ENCODE measurements at regions not wholly inside any gene's neighbourhood (a gene's known extent, or its start where the extent isn't known, plus 50 kb on each side); places are given as distances from the start of the nearest gene placed in this dataset.

GRCh38 chr21:37986751-37987399 lies 70.6 kb upstream of the KCNJ6 start:
- H3K27me3 ChIP-seq (ENCODE audit: control insufficient read depth in 5 of 5, insufficient read depth in 4 of 5, low read length in 5 of 5), result peaks cover 0 to 6% (median 2%) of the 10 kb centered on the region in 5 donors
- H3K4me1 ChIP-seq (ENCODE audit: control insufficient read depth in 5 of 5, insufficient read depth in 5 of 5, low read length in 5 of 5), result no peaks in the 10 kb centered on the region
- no peak overlapping the region for H3K4me3 ChIP-seq (ENCODE audit: low read depth in 1 of 5, low read length in 5 of 5)
- H3K9ac ChIP-seq (ENCODE audit: low read length in 5 of 5), result no peak overlapping the region
- no peaks in the 10 kb centered on the region for H3K36me3 ChIP-seq (ENCODE audit: control insufficient read depth in 5 of 5, insufficient read depth in 5 of 5, low read length in 5 of 5)
- no peaks in the 10 kb centered on the region for H3K9me3 ChIP-seq (ENCODE audit: control insufficient read depth in 5 of 5, low read length in 5 of 5)
- no peak overlapping the region for H3K27ac ChIP-seq (ENCODE audit: low read depth, low read length)

DNA sequence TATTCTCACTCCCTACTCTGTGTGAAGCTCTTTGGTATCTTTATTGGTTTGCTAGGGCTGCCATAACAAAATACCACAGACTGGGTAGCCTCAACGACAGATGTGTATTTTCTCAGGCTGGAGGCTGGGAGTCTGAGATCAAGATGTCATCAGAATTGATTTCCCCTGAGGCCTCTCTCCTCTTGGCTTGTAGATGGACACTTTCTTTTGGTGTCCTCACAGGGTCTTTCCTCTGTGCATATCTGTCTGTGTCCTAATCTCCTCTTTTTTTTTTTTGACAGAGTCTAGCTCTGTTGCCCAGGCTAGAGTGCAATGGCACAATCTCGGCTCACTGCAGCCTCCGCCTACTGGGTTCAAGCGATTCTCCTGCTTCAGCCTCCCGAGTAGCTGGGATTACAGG lies 71.4 kb upstream of the KCNJ6 start:
- Histone ChIP-seq H3K4me3 (ENCODE audit: low read depth in 1 of 5, low read length in 5 of 5) (no peak overlapping the region), H3K9me3 (ENCODE audit: control insufficient read depth in 5 of 5, low read length in 5 of 5) (no peaks in the 10 kb centered on the region), H3K27ac (ENCODE audit: low read depth, low read length) (no peak overlapping the region), H3K36me3 (ENCODE audit: control insufficient read depth in 5 of 5, insufficient read depth in 5 of 5, low read length in 5 of 5) (no peaks in the 10 kb centered on the region), H3K4me1 (ENCODE audit: control insufficient read depth in 5 of 5, insufficient read depth in 5 of 5, low read length in 5 of 5) (no peaks in the 10 kb centered on the region), H3K27me3 (ENCODE audit: control insufficient read depth in 5 of 5, insufficient read depth in 4 of 5, low read length in 5 of 5) (peaks cover 0 to 6% (median 2%) of the 10 kb centered on the region in 5 donors), H3K9ac (ENCODE audit: low read length in 5 of 5) (no peak overlapping the region)

GRCh38 chr21:37993071-37993470 lies 76.8 kb upstream of the KCNJ6 start:
- Histone ChIP-seq H3K4me1 (ENCODE audit: control insufficient read depth in 5 of 5, insufficient read depth in 5 of 5, low read length in 5 of 5) (no peaks in the 10 kb centered on the region), H3K27me3 (ENCODE audit: control insufficient read depth in 5 of 5, insufficient read depth in 4 of 5, low read length in 5 of 5) (no peaks in the 10 kb centered on the region), H3K9ac (ENCODE audit: low read length in 5 of 5) (no peak overlapping the region), H3K9me3 (ENCODE audit: control insufficient read depth in 5 of 5, low read length in 5 of 5) (no peaks in the 10 kb centered on the region), H3K36me3 (ENCODE audit: control insufficient read depth in 5 of 5, insufficient read depth in 5 of 5, low read length in 5 of 5) (no peaks in the 10 kb centered on the region), H3K27ac (ENCODE audit: low read depth, low read length) (no peak overlapping the region), H3K4me3 (ENCODE audit: low read depth in 1 of 5, low read length in 5 of 5) (no peak overlapping the region)

DNA sequence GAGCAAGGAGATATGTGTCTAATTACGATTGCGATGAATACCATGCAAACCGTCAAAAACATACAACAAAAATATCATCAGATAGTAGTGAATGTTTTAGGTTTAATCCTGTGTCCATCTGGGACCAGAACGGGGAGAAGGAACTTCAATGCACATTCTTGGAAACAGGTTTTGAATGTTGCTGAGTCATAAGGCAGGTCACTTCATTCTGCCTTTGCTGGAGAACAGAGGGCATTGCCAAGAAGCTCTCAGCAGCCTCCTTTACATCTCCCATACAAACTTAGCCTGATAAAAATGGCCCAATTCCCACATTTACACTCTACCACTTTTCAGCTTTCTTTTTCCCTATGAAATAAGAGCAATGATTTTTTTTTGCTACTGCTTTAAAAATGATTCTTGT lies 78.0 kb upstream of the KCNJ6 start:
- H3K27ac ChIP-seq (ENCODE audit: low read depth, low read length), result no peak overlapping the region
- no peak overlapping the region for H3K9ac ChIP-seq (ENCODE audit: low read length in 5 of 5)
- H3K27me3 ChIP-seq (ENCODE audit: control insufficient read depth in 5 of 5, insufficient read depth in 4 of 5, low read length in 5 of 5), result no peaks in the 10 kb centered on the region
- H3K4me3 ChIP-seq (ENCODE audit: low read depth in 1 of 5, low read length in 5 of 5), result no peak overlapping the region
- no peaks in the 10 kb centered on the region for H3K4me1 ChIP-seq (ENCODE audit: control insufficient read depth in 5 of 5, insufficient read depth in 5 of 5, low read length in 5 of 5)
- H3K9me3 ChIP-seq (ENCODE audit: control insufficient read depth in 5 of 5, low read length in 5 of 5), result no peaks in the 10 kb centered on the region
- H3K36me3 ChIP-seq (ENCODE audit: control insufficient read depth in 5 of 5, insufficient read depth in 5 of 5, low read length in 5 of 5), result no peaks in the 10 kb centered on the region

- Histone ChIP-seq H3K4me3 (ENCODE audit: low read depth in 1 of 5, low read length in 5 of 5) (no peak overlapping the region), H3K27me3 (ENCODE audit: control insufficient read depth in 5 of 5, insufficient read depth in 4 of 5, low read length in 5 of 5) (peaks cover 0 to 5% (median 0%) of the 10 kb centered on the region in 5 donors), H3K36me3 (ENCODE audit: control insufficient read depth in 5 of 5, insufficient read depth in 5 of 5, low read length in 5 of 5) (no peaks in the 10 kb centered on the region), H3K4me1 (ENCODE audit: control insufficient read depth in 5 of 5, insufficient read depth in 5 of 5, low read length in 5 of 5) (no peaks in the 10 kb centered on the region), H3K9ac (ENCODE audit: low read length in 5 of 5) (no peak overlapping the region), H3K27ac (ENCODE audit: low read depth, low read length) (no peak overlapping the region), H3K9me3 (ENCODE audit: control insufficient read depth in 5 of 5, low read length in 5 of 5) (peaks cover 0 to 3% (median 0%) of the 10 kb centered on the region in 5 donors)
These were observed 96.4 kb upstream of the KCNJ6 start for GRCh38 chr21:38012672-38013071.

- no peaks in the 10 kb centered on the region for H3K4me1 ChIP-seq (ENCODE audit: control insufficient read depth in 5 of 5, insufficient read depth in 5 of 5, low read length in 5 of 5)
- no peaks in the 10 kb centered on the region for H3K9me3 ChIP-seq (ENCODE audit: control insufficient read depth in 5 of 5, low read length in 5 of 5)
- no peak overlapping the region for H3K4me3 ChIP-seq (ENCODE audit: low read depth in 1 of 5, low read length in 5 of 5)
- H3K36me3 ChIP-seq (ENCODE audit: control insufficient read depth in 5 of 5, insufficient read depth in 5 of 5, low read length in 5 of 5), result no peaks in the 10 kb centered on the region
- no peak overlapping the region for H3K9ac ChIP-seq (ENCODE audit: low read length in 5 of 5)
- H3K27me3 ChIP-seq (ENCODE audit: control insufficient read depth in 5 of 5, insufficient read depth in 4 of 5, low read length in 5 of 5), result peaks cover 0 to 5% (median 0%) of the 10 kb centered on the region in 5 donors
- no peak overlapping the region for H3K27ac ChIP-seq (ENCODE audit: low read depth, low read length)
These were observed 97.5 kb upstream of the KCNJ6 start for GRCh38 chr21:38013741-38014140.

- Histone ChIP-seq H3K4me3 (ENCODE audit: low read depth in 1 of 5, low read length in 5 of 5) (no peak overlapping the region), H3K9me3 (ENCODE audit: control insufficient read depth in 5 of 5, low read length in 5 of 5) (no peaks in the 10 kb centered on the region), H3K36me3 (ENCODE audit: control insufficient read depth in 5 of 5, insufficient read depth in 5 of 5, low read length in 5 of 5) (no peaks in the 10 kb centered on the region), H3K27ac (ENCODE audit: low read depth, low read length) (no peak overlapping the region), H3K27me3 (ENCODE audit: control insufficient read depth in 5 of 5, insufficient read depth in 4 of 5, low read length in 5 of 5) (peaks cover 0 to 3% (median 0%) of the 10 kb centered on the region in 5 donors), H3K4me1 (ENCODE audit: control insufficient read depth in 5 of 5, insufficient read depth in 5 of 5, low read length in 5 of 5) (no peaks in the 10 kb centered on the region), H3K9ac (ENCODE audit: low read length in 5 of 5) (no peak overlapping the region)
These were observed 98.0 kb upstream of the KCNJ6 start for GRCh38 chr21:38014298-38014697.

DNA sequence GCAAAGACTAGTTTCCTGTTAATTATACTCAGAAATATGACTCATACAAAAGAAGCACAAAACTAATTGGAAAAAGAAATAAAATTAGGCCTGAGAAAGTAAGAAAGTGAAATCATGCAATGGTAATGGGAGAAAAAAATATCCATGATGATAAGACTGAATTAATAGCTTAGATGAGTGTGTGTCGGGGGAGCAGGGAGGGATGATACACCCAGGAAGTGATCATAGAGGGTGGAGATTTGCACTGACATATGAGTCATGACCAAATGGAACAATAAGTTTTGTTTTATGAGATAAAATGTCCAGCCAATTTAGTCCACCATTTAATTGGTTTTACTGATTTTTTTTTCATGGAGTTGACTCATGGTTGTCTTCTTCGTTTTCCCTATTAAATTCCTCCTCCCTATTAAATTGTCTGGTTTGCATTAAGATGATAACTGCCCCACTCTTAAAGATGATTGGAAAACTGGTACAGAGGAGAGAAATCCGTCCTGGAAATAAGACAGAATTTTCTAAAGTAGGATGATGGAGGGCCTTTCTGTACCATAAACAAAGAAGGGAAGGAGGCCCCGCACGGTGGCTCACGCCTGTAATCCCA lies 111.7 kb upstream of the KCNJ6 start:
- H3K36me3 ChIP-seq (ENCODE audit: control insufficient read depth in 5 of 5, insufficient read depth in 5 of 5, low read length in 5 of 5), result no peaks in the 10 kb centered on the region
- no peaks in the 10 kb centered on the region for H3K4me1 ChIP-seq (ENCODE audit: control insufficient read depth in 5 of 5, insufficient read depth in 5 of 5, low read length in 5 of 5)
- H3K9ac ChIP-seq (ENCODE audit: low read length in 5 of 5), result no peak overlapping the region
- no peaks in the 10 kb centered on the region for H3K9me3 ChIP-seq (ENCODE audit: control insufficient read depth in 5 of 5, low read length in 5 of 5)
- no peak overlapping the region for H3K27ac ChIP-seq (ENCODE audit: low read depth, low read length)
- no peak overlapping the region for H3K4me3 ChIP-seq (ENCODE audit: low read depth in 1 of 5, low read length in 5 of 5)
- H3K27me3 ChIP-seq (ENCODE audit: control insufficient read depth in 5 of 5, insufficient read depth in 4 of 5, low read length in 5 of 5), result peaks cover 0 to 6% (median 0%) of the 10 kb centered on the region in 5 donors

GRCh38 chr21:38032082-38032801 lies 116.0 kb upstream of the KCNJ6 start:
- no peak overlapping the region for H3K4me3 ChIP-seq (ENCODE audit: low read depth in 1 of 5, low read length in 5 of 5)

GRCh38 chr21:38036016-38036415 lies 119.8 kb upstream of the KCNJ6 start:
- Histone ChIP-seq H3K4me3 (ENCODE audit: low read depth in 1 of 5, low read length in 5 of 5) (no peak overlapping the region), H3K9ac (ENCODE audit: low read length in 5 of 5) (no peak overlapping the region), H3K9me3 (ENCODE audit: control insufficient read depth in 5 of 5, low read length in 5 of 5) (no peaks in the 10 kb centered on the region), H3K4me1 (ENCODE audit: control insufficient read depth in 5 of 5, insufficient read depth in 5 of 5, low read length in 5 of 5) (no peaks in the 10 kb centered on the region), H3K27ac (ENCODE audit: low read depth, low read length) (no peak overlapping the region), H3K27me3 (ENCODE audit: control insufficient read depth in 5 of 5, insufficient read depth in 4 of 5, low read length in 5 of 5) (peaks cover 0 to 5% (median 0%) of the 10 kb centered on the region in 5 donors), H3K36me3 (ENCODE audit: control insufficient read depth in 5 of 5, insufficient read depth in 5 of 5, low read length in 5 of 5) (no peaks in the 10 kb centered on the region)

More at GRCh38 chr21:38032082-38032801, 116.0 kb upstream of the KCNJ6 start:
- Histone ChIP-seq H3K36me3 (ENCODE audit: control insufficient read depth in 5 of 5, insufficient read depth in 5 of 5, low read length in 5 of 5) (no peaks in the 10 kb centered on the region), H3K27ac (ENCODE audit: low read depth, low read length) (no peak overlapping the region), H3K4me1 (ENCODE audit: control insufficient read depth in 5 of 5, insufficient read depth in 5 of 5, low read length in 5 of 5) (no peaks in the 10 kb centered on the region), H3K27me3 (ENCODE audit: control insufficient read depth in 5 of 5, insufficient read depth in 4 of 5, low read length in 5 of 5) (peaks cover 0 to 8% (median 0%) of the 10 kb centered on the region in 5 donors), H3K9ac (ENCODE audit: low read length in 5 of 5) (no peak overlapping the region), H3K9me3 (ENCODE audit: control insufficient read depth in 5 of 5, low read length in 5 of 5) (no peaks in the 10 kb centered on the region)
